Subcutaneous abdominal adipose tissue (tissue), 5 donors: ENCODE measurements at regions not wholly inside any gene's neighbourhood (a gene's known extent, or its start where the extent isn't known, plus 50 kb on each side); places are given as distances from the start of the nearest gene placed in this dataset.

Source experiments
- H3K27ac ChIP-seq: one replicate; pipeline ENCODE4 v1.7.0; 2013; ENCODE audit warnings: low read depth, mild to moderate bottlenecking, inconsistent platforms, low read length, moderate library complexity
- H3K27me3 ChIP-seq, 5 donors: one replicate each; pipeline ENCODE4 v1.7.0; 2013; ENCODE audit warnings: low read length in 5 of 5, inconsistent platforms in 1 of 5; ENCODE audit not compliant: control insufficient read depth in 5 of 5, insufficient read depth in 4 of 5
- H3K36me3 ChIP-seq, 5 donors: one replicate each; pipeline ENCODE4 v1.7.0; 2013; ENCODE audit warnings: low read length in 5 of 5; ENCODE audit not compliant: control insufficient read depth in 5 of 5, insufficient read depth in 5 of 5
- H3K4me1 ChIP-seq, 5 donors: one replicate each; pipeline ENCODE4 v1.7.0; 2013; ENCODE audit warnings: low read length in 5 of 5, mild to moderate bottlenecking in 3 of 5, moderate library complexity in 1 of 5; ENCODE audit not compliant: control insufficient read depth in 5 of 5, insufficient read depth in 5 of 5
- H3K4me3 ChIP-seq, 5 donors: one replicate each; pipeline ENCODE4 v1.7.0; 2013; ENCODE audit warnings: low read length in 5 of 5, low read depth in 1 of 5
- H3K9ac ChIP-seq, 5 donors: one replicate each; pipeline ENCODE4 v1.7.0; 2013; ENCODE audit warnings: low read length in 5 of 5, mild to moderate bottlenecking in 4 of 5, moderate library complexity in 3 of 5
- H3K9me3 ChIP-seq, 5 donors: one replicate each; pipeline ENCODE4 v1.7.0; 2013; ENCODE audit warnings: low read length in 5 of 5; ENCODE audit not compliant: control insufficient read depth in 5 of 5
- donor health status: healthy.
- donor health status: healthy.
- donor health status: healthy.
- donor health status: healthy.
- donor health status: healthy.

GRCh38 chrX:149346306-149346705 lies 158.8 kb downstream of the IDS start:
- Histone ChIP-seq H3K9ac (no peak overlapping the region), H3K27ac (no peak overlapping the region), H3K36me3 (no peaks in the 10 kb centered on the region)

DNA sequence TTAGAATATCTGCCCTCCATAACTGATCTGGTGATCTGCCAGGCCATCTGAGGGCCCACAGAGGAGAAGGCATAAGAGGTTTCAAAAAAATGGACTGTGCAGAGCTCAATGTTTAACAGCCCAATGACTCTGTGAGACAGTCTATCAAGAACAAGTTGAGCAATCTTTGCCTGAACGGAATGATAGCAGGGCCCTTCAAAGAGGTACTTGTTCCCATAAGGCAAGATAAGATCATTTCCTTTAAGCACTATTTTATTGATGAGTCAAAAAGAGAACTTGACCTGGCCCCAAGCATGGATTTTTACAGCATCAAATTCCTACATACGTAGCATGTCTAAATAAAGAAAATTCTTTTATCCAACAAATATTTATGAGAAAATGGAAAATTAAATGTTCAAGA lies 182.8 kb downstream of the IDS start:
- Histone ChIP-seq H3K4me1 (no peaks in the 10 kb centered on the region), H3K9ac (no peak overlapping the region), H3K27me3 (peaks cover 0 to 7% (median 0%) of the 10 kb centered on the region in 5 donors), H3K27ac (no peak overlapping the region), H3K4me3 (no peak overlapping the region), H3K36me3 (no peaks in the 10 kb centered on the region), H3K9me3 (no peaks in the 10 kb centered on the region)

More at GRCh38 chrX:149346306-149346705, 158.8 kb downstream of the IDS start:
- H3K27me3 ChIP-seq: no peaks in the 10 kb centered on the region
- no peak overlapping the region for H3K4me3 ChIP-seq
- no peaks in the 10 kb centered on the region for H3K4me1 ChIP-seq
- peaks cover 0 to 3% (median 0%) of the 10 kb centered on the region in 5 donors for H3K9me3 ChIP-seq

GRCh38 chrX:149313871-149314371 lies 191.2 kb downstream of the IDS start:
- Histone ChIP-seq H3K27me3 (no peaks in the 10 kb centered on the region), H3K4me1 (peaks cover 0 to 9% (median 4%) of the 10 kb centered on the region in 5 donors), H3K4me3 (no peak overlapping the region), H3K36me3 (no peaks in the 10 kb centered on the region), H3K9me3 (peaks cover 0 to 6% (median 4%) of the 10 kb centered on the region in 5 donors), H3K9ac (no peak overlapping the region), H3K27ac (no peak overlapping the region)

GRCh38 chrX:149312988-149313387 lies 192.1 kb downstream of the IDS start:
- Histone ChIP-seq H3K27me3 (no peaks in the 10 kb centered on the region), H3K9ac (no peak overlapping the region), H3K4me3 (no peak overlapping the region), H3K9me3 (peaks cover 0 to 6% (median 4%) of the 10 kb centered on the region in 5 donors), H3K36me3 (no peaks in the 10 kb centered on the region), H3K4me1 (peaks cover 0 to 9% (median 4%) of the 10 kb centered on the region in 5 donors), H3K27ac (no peak overlapping the region)

DNA sequence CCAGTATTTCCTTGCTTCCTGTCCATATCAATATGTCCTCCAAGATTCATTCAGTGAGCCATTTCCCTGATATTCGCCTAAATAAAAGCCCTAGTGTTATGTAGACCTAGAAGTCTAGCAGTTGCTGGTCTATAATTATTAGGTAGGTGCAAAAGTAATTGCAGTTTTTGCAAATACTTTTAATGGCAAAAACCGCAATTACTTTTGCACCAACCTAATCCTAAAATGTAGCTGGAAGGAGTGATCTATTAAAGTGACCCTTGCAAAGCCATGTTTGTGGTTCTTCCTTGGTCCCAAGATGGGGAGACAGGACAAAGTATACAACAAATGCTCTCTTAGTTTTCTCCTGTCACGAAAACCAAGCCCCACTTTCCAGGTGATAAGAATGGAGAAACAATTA lies 193.0 kb downstream of the IDS start:
- Histone ChIP-seq H3K4me3 (no peak overlapping the region), H3K27ac (no peak overlapping the region), H3K27me3 (peaks cover 0 to 2% (median 0%) of the 10 kb centered on the region in 5 donors), H3K9ac (no peak overlapping the region), H3K36me3 (no peaks in the 10 kb centered on the region), H3K4me1 (peaks cover 0 to 9% (median 4%) of the 10 kb centered on the region in 5 donors), H3K9me3 (peaks cover 0 to 6% (median 4%) of the 10 kb centered on the region in 5 donors)

DNA sequence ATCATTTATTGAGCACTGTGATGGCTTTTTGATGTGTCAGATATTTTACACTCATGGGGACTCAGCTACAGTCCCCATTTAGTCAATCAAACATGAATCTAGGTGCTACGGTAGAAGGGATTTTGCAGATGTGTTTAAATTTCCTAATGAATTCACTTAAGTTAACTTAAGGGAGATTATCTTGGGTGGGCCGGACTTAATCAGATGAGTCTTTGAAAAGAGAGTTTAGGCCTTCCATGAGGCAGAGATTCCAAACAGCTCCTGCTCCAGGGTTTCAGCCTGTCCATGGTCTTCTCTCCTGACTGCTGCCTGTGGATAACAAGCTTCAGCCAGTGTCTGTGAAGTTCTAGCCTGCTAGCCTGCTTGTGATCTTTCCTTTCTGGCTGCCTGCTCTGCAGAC lies 202.4 kb downstream of the IDS start:
- Histone ChIP-seq H3K36me3 (no peaks in the 10 kb centered on the region), H3K27ac (no peak overlapping the region), H3K4me1 (no peaks in the 10 kb centered on the region), H3K4me3 (no peak overlapping the region), H3K27me3 (peaks cover 0 to 3% (median 0%) of the 10 kb centered on the region in 5 donors), H3K9me3 (no peaks in the 10 kb centered on the region), H3K9ac (no peak overlapping the region)

DNA sequence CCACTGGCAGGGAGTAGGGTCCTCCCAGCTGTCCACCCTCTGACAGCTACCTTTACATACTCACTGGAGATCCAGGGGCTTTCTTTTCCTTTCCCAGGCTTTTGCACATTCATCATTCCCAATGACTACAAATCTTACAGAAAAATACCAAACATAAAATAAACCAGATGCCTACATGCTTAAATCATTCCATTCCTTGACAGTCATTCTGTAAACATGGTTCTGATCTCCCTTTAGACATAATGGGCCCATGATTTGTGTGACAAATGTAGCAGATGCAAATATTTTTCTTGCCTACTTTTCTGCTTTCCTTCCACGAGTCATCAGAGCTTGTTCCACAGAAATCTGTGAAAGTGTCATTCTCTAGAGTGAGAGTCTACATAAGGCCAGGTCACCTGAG lies 207.0 kb downstream of the IDS start:
- Histone ChIP-seq H3K27me3 (peaks cover 0 to 3% (median 0%) of the 10 kb centered on the region in 5 donors), H3K4me3 (no peak overlapping the region), H3K9ac (no peak overlapping the region), H3K4me1 (no peaks in the 10 kb centered on the region), H3K36me3 (no peaks in the 10 kb centered on the region), H3K9me3 (no peaks in the 10 kb centered on the region), H3K27ac (no peak overlapping the region)

DNA sequence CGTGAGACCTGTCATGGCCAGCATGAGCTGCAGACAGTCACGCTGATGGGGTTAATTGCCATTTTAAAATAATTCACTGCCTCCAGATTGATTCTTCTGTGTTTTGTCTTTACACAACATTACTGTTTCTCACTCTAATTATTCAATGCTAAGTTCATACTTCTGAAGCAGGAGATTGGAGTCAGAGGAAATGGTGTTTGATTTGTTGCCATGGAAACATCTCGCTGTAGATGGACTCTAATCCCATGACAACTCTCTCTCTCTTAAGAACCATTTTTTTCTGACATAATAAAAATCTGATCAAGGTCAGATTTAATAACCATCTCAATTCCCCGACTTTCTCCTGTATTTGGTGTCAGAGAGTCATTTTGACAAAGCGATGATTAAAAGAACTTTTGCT lies 209.0 kb downstream of the IDS start:
- no peaks in the 10 kb centered on the region for H3K9me3 ChIP-seq
- H3K36me3 ChIP-seq: no peaks in the 10 kb centered on the region
- no peak overlapping the region for H3K4me3 ChIP-seq
- H3K9ac ChIP-seq: no peak overlapping the region
- no peak overlapping the region for H3K27ac ChIP-seq
- H3K27me3 ChIP-seq: peaks cover 0 to 3% (median 0%) of the 10 kb centered on the region in 5 donors
- H3K4me1 ChIP-seq: no peaks in the 10 kb centered on the region

DNA sequence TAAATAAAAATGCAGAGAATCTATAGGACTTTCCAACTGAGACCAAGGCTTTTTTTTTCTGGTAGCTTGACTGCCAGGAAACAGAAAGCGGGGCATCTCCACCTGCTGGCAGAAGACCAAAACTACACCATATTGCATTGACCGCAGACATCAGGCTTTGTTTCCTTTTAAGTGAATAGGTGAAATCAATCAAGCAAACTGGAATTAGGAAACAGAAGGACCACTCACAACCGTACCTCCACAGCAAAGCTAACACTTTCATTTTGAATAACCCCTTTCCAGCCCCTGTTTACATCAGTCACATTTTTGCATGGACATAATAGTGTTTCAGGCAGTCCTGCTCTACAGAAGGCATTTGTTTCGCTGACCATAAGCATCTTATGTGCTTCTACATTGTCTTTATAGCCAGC lies 218.2 kb downstream of the IDS start:
- Histone ChIP-seq H3K4me1 (no peaks in the 10 kb centered on the region), H3K9ac (no peak overlapping the region), H3K9me3 (no peaks in the 10 kb centered on the region), H3K4me3 (no peak overlapping the region), H3K36me3 (no peaks in the 10 kb centered on the region), H3K27me3 (no peaks in the 10 kb centered on the region), H3K27ac (no peak overlapping the region)

GRCh38 chrX:149284616-149285015 lies 220.5 kb downstream of the IDS start:
- Histone ChIP-seq H3K36me3 (no peaks in the 10 kb centered on the region), H3K27me3 (no peaks in the 10 kb centered on the region), H3K27ac (no peak overlapping the region), H3K9me3 (no peaks in the 10 kb centered on the region), H3K4me3 (no peak overlapping the region), H3K4me1 (no peaks in the 10 kb centered on the region), H3K9ac (no peak overlapping the region)

DNA sequence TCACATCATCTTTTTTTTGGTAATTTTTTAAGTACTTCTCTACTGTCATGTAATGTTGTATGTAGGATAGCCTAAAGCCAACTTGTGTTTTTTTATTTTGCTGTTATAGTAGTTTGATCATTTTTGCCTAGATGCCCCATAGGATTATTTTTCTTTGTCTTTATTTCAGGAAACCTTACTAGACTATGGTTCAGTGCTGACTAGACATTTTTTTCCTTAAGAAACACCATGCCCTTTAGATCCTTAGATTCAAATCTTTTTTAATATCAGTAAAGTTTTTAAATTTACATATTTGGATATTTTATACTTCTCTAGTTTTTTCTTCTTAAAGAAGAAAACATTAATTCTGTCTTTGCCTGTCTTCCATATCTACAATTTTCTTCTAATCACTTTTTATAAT lies 221.3 kb downstream of the IDS start:
- no peak overlapping the region for H3K27ac ChIP-seq
- no peak overlapping the region for H3K4me3 ChIP-seq
- H3K27me3 ChIP-seq: no peaks in the 10 kb centered on the region
- H3K36me3 ChIP-seq: no peaks in the 10 kb centered on the region
- no peaks in the 10 kb centered on the region for H3K4me1 ChIP-seq
- no peak overlapping the region for H3K9ac ChIP-seq
- no peaks in the 10 kb centered on the region for H3K9me3 ChIP-seq
